ENCODE measurements at regions not wholly inside any gene's neighbourhood (a gene's known extent, or its start where the extent isn't known, plus 50 kb on each side); places are given as distances from the start of the nearest gene placed in this dataset.

- no peak overlapping the region for H2AK5ac ChIP-seq (ENCODE audit: low read depth, low read length)
- H3K18ac ChIP-seq (ENCODE audit: low read length) = no peak overlapping the region
- DNase-seq (ENCODE audit: low spot score) = no peak
- H2BK5ac ChIP-seq (ENCODE audit: low read length) = no peak overlapping the region
- WGBS, 2 donors (ENCODE audit: extremely low coverage in 2 of 2, insufficient read length in 2 of 2, insufficient replicate concordance in 1 of 2) = no CpG with 5 or more reads among the region's 2 CpGs
- H4K8ac ChIP-seq (ENCODE audit: low read depth, low read length) = no peak overlapping the region
- H3K36me3 ChIP-seq (replicated peaks in 1 of 2; ENCODE audit: control insufficient read depth in 2 of 2, insufficient read depth in 2 of 2, low read length in 2 of 2) = no peaks in the 10 kb centered on the region
- peaks cover 0 to 1% of the 10 kb centered on the region in 2 donors for H3K9me3 ChIP-seq (replicated peaks in 1 of 2; ENCODE audit: control insufficient read depth in 2 of 2, insufficient read depth in 1 of 2, low read depth in 1 of 2, low read length in 2 of 2)
- H3K23ac ChIP-seq (ENCODE audit: low read depth, low read length, poor library complexity) = no peak overlapping the region
- H3K14ac ChIP-seq (ENCODE audit: low read length) = no peak overlapping the region
- no peak overlapping the region for H2BK120ac ChIP-seq (ENCODE audit: low read depth, low read length)
- no peak overlapping the region for H3K27ac ChIP-seq (replicated peaks; ENCODE audit: low read length)
- H3K4me2 ChIP-seq (ENCODE audit: insufficient read depth, low read length, poor library complexity, severe bottlenecking) = no peak overlapping the region
- no peak overlapping the region for H3K4me3 ChIP-seq (ENCODE audit: low read length in 2 of 2)
- no peaks in the 10 kb centered on the region for H3K4me1 ChIP-seq (ENCODE audit: control insufficient read depth in 2 of 2, insufficient read depth in 1 of 2, low read depth in 1 of 2, low read length in 2 of 2)
- H4K91ac ChIP-seq (ENCODE audit: low read depth, low read length, poor library complexity) = no peak overlapping the region
- H3K27me3 ChIP-seq (ENCODE audit: control insufficient read depth in 3 of 3, insufficient read depth in 3 of 3, low read depth in 1 of 3, low read length in 3 of 3) = no peaks in the 10 kb centered on the region
- no peak overlapping the region for H2BK12ac ChIP-seq (ENCODE audit: low read length)
- no peaks in the 10 kb centered on the region for H3K79me1 ChIP-seq (ENCODE audit: low read depth, low read length)
- H2BK15ac ChIP-seq (ENCODE audit: low read length) = no peak overlapping the region
- no peak overlapping the region for H3K9ac ChIP-seq (ENCODE audit: low read depth, low read length, poor library complexity)
- H2AFZ ChIP-seq (ENCODE audit: low read length) = no peak overlapping the region
- no peak overlapping the region for H3K4ac ChIP-seq (ENCODE audit: low read length)
Measured at GRCh38 chr3:99429502-99429901, 208.9 kb upstream of the COL8A1 start.

- H4K91ac ChIP-seq (ENCODE audit: low read depth, low read length, poor library complexity) = no peak overlapping the region
- DNase-seq (ENCODE audit: low spot score) = no peak
- no peak overlapping the region for H3K9ac ChIP-seq (ENCODE audit: low read depth, low read length, poor library complexity)
- H3K14ac ChIP-seq (ENCODE audit: low read length) = no peak overlapping the region
- no peak overlapping the region for H3K4ac ChIP-seq (ENCODE audit: low read length)
- no peaks in the 10 kb centered on the region for H3K79me1 ChIP-seq (ENCODE audit: low read depth, low read length)
- no peak overlapping the region for H3K4me3 ChIP-seq (ENCODE audit: low read length in 2 of 2)
- no peak overlapping the region for H3K23ac ChIP-seq (ENCODE audit: low read depth, low read length, poor library complexity)
- no peaks in the 10 kb centered on the region for H3K36me3 ChIP-seq (replicated peaks in 1 of 2; ENCODE audit: control insufficient read depth in 2 of 2, insufficient read depth in 2 of 2, low read length in 2 of 2)
- H3K18ac ChIP-seq (ENCODE audit: low read length) = no peak overlapping the region
- H3K27ac ChIP-seq (replicated peaks; ENCODE audit: low read length) = no peak overlapping the region
- H2BK5ac ChIP-seq (ENCODE audit: low read length) = no peak overlapping the region
- WGBS, 2 donors (ENCODE audit: extremely low coverage in 2 of 2, insufficient read length in 2 of 2, insufficient replicate concordance in 1 of 2) = no CpG with 5 or more reads among the region's 2 CpGs
- H3K27me3 ChIP-seq (ENCODE audit: control insufficient read depth in 3 of 3, insufficient read depth in 3 of 3, low read depth in 1 of 3, low read length in 3 of 3) = no peaks in the 10 kb centered on the region
- H3K4me2 ChIP-seq (ENCODE audit: insufficient read depth, low read length, poor library complexity, severe bottlenecking) = no peak overlapping the region
- H2BK120ac ChIP-seq (ENCODE audit: low read depth, low read length) = no peak overlapping the region
- no peaks in the 10 kb centered on the region for H3K9me3 ChIP-seq (replicated peaks in 1 of 2; ENCODE audit: control insufficient read depth in 2 of 2, insufficient read depth in 1 of 2, low read depth in 1 of 2, low read length in 2 of 2)
- H3K4me1 ChIP-seq (ENCODE audit: control insufficient read depth in 2 of 2, insufficient read depth in 1 of 2, low read depth in 1 of 2, low read length in 2 of 2) = no peaks in the 10 kb centered on the region
- H2BK12ac ChIP-seq (ENCODE audit: low read length) = no peak overlapping the region
- H2AK5ac ChIP-seq (ENCODE audit: low read depth, low read length) = no peak overlapping the region
- H2BK15ac ChIP-seq (ENCODE audit: low read length) = no peak overlapping the region
- H4K8ac ChIP-seq (ENCODE audit: low read depth, low read length) = no peak overlapping the region
- H2AFZ ChIP-seq (ENCODE audit: low read length) = no peak overlapping the region
Measured at GRCh38 chr3:99425930-99426329, 212.5 kb upstream of the COL8A1 start.

GRCh38 chr3:99419116-99419515, 219.3 kb upstream of the COL8A1 start:
- no peak overlapping the region for H4K91ac ChIP-seq (ENCODE audit: low read depth, low read length, poor library complexity)
- no peak overlapping the region for H2BK5ac ChIP-seq (ENCODE audit: low read length)
- no peak overlapping the region for H2AFZ ChIP-seq (ENCODE audit: low read length)
- no peaks in the 10 kb centered on the region for H3K4me1 ChIP-seq (ENCODE audit: control insufficient read depth in 2 of 2, insufficient read depth in 1 of 2, low read depth in 1 of 2, low read length in 2 of 2)
- H3K23ac ChIP-seq (ENCODE audit: low read depth, low read length, poor library complexity) = no peak overlapping the region
- H3K36me3 ChIP-seq (replicated peaks in 1 of 2; ENCODE audit: control insufficient read depth in 2 of 2, insufficient read depth in 2 of 2, low read length in 2 of 2) = no peaks in the 10 kb centered on the region
- H3K14ac ChIP-seq (ENCODE audit: low read length) = no peak overlapping the region
- no peak overlapping the region for H2BK12ac ChIP-seq (ENCODE audit: low read length)
- H2AK5ac ChIP-seq (ENCODE audit: low read depth, low read length) = no peak overlapping the region
- no peak overlapping the region for H3K4ac ChIP-seq (ENCODE audit: low read length)
- no peak overlapping the region for H3K27ac ChIP-seq (replicated peaks; ENCODE audit: low read length)
- no peak overlapping the region for H3K4me3 ChIP-seq (ENCODE audit: low read length in 2 of 2)
- no peak overlapping the region for H2BK120ac ChIP-seq (ENCODE audit: low read depth, low read length)
- no peak overlapping the region for H2BK15ac ChIP-seq (ENCODE audit: low read length)
- no peak overlapping the region for H3K4me2 ChIP-seq (ENCODE audit: insufficient read depth, low read length, poor library complexity, severe bottlenecking)
- no peaks in the 10 kb centered on the region for H3K9me3 ChIP-seq (replicated peaks in 1 of 2; ENCODE audit: control insufficient read depth in 2 of 2, insufficient read depth in 1 of 2, low read depth in 1 of 2, low read length in 2 of 2)
- no peaks in the 10 kb centered on the region for H3K27me3 ChIP-seq (ENCODE audit: control insufficient read depth in 3 of 3, insufficient read depth in 3 of 3, low read depth in 1 of 3, low read length in 3 of 3)
- H4K8ac ChIP-seq (ENCODE audit: low read depth, low read length) = no peak overlapping the region
- H3K18ac ChIP-seq (ENCODE audit: low read length) = no peak overlapping the region
- DNase-seq (ENCODE audit: low spot score) = no peak
- WGBS, 2 donors (ENCODE audit: extremely low coverage in 2 of 2, insufficient read length in 2 of 2, insufficient replicate concordance in 1 of 2) = no CpG with 5 or more reads among the region's 1 CpG
- H3K9ac ChIP-seq (ENCODE audit: low read depth, low read length, poor library complexity) = no peak overlapping the region
- H3K79me1 ChIP-seq (ENCODE audit: low read depth, low read length) = no peaks in the 10 kb centered on the region

- Histone ChIP-seq H3K9me3 (replicated peaks in 1 of 2; ENCODE audit: control insufficient read depth in 2 of 2, insufficient read depth in 1 of 2, low read depth in 1 of 2, low read length in 2 of 2) (no peaks in the 10 kb centered on the region), H3K4me3 (ENCODE audit: low read length in 2 of 2) (no peak overlapping the region), H2AK5ac (ENCODE audit: low read depth, low read length) (no peak overlapping the region), H3K4ac (ENCODE audit: low read length) (no peak overlapping the region), H3K27me3 (ENCODE audit: control insufficient read depth in 3 of 3, insufficient read depth in 3 of 3, low read depth in 1 of 3, low read length in 3 of 3) (no peaks in the 10 kb centered on the region), H3K14ac (ENCODE audit: low read length) (no peak overlapping the region), H2BK120ac (ENCODE audit: low read depth, low read length) (no peak overlapping the region), H3K27ac (replicated peaks; ENCODE audit: low read length) (no peak overlapping the region), H2BK5ac (ENCODE audit: low read length) (no peak overlapping the region), H3K4me2 (ENCODE audit: insufficient read depth, low read length, poor library complexity, severe bottlenecking) (no peak overlapping the region), H3K23ac (ENCODE audit: low read depth, low read length, poor library complexity) (no peak overlapping the region), H4K91ac (ENCODE audit: low read depth, low read length, poor library complexity) (no peak overlapping the region), H3K18ac (ENCODE audit: low read length) (no peak overlapping the region), H3K9ac (ENCODE audit: low read depth, low read length, poor library complexity) (no peak overlapping the region), H2BK15ac (ENCODE audit: low read length) (no peak overlapping the region), H2AFZ (ENCODE audit: low read length) (no peak overlapping the region), H3K36me3 (replicated peaks in 1 of 2; ENCODE audit: control insufficient read depth in 2 of 2, insufficient read depth in 2 of 2, low read length in 2 of 2) (no peaks in the 10 kb centered on the region), H3K79me1 (ENCODE audit: low read depth, low read length) (no peaks in the 10 kb centered on the region), H3K4me1 (ENCODE audit: control insufficient read depth in 2 of 2, insufficient read depth in 1 of 2, low read depth in 1 of 2, low read length in 2 of 2) (no peaks in the 10 kb centered on the region), H4K8ac (ENCODE audit: low read depth, low read length) (no peak overlapping the region), H2BK12ac (ENCODE audit: low read length) (no peak overlapping the region)
- no peak for DNase-seq (ENCODE audit: low spot score)
- no CpG with 5 or more reads among the region's 3 CpGs for WGBS, 2 donors (ENCODE audit: extremely low coverage in 2 of 2, insufficient read length in 2 of 2, insufficient replicate concordance in 1 of 2)
Measured at GRCh38 chr3:99418709-99419108, 219.7 kb upstream of the COL8A1 start.
